AG04449 (cell line): ENCODE measurements at regions not wholly inside any gene's neighbourhood (a gene's known extent, or its start where the extent isn't known, plus 50 kb on each side); places are given as distances from the start of the nearest gene placed in this dataset.

ENCODE experiments used
- CTCF ChIA-PET: fragments of 350-600 bp; formaldehyde crosslinking; extraction: SDS; loops from one replicate; lab custom pipeline; 2021; ENCODE audit warnings: antibody characterized with exemption; lab: Yijun Ruan, JAX
- POLR2A ChIA-PET: fragments of 400-600, 350-600 bp; formaldehyde crosslinking; extraction: SDS; loops from one replicate; lab custom pipeline; 2020; ENCODE audit warnings: antibody characterized with exemption, inconsistent platforms; lab: Yijun Ruan, JAX
- DNase-seq: peaks from one replicate; pipeline ENCODE4 v3.0.0-alpha.2; 2010; ENCODE audit warnings: low read depth, low spot score
- H3K4me3 ChIP-seq: 2 replicates; pipeline ENCODE4 v1.5.1; 2011; ENCODE audit warnings: low read depth, mild to moderate bottlenecking, control low read depth, low read length
- CTCF ChIP-seq: IDR thresholded peaks from one replicate; pipeline ENCODE4 v1.5.1; 2011; ENCODE audit warnings: mild to moderate bottlenecking, moderate library complexity, low read length, control low read depth, inconsistent platforms; ENCODE audit not compliant: insufficient read depth; ENCODE audit errors: missing control alignments

- POLR2A ChIA-PET, result no interaction called here
- DNase-seq, result no peak
- no peak overlapping the region for H3K4me3 ChIP-seq
- CTCF ChIA-PET, result no interaction called here
- TF ChIP-seq CTCF, result no peak
Measured at GRCh38 chr10:2731940-2732339, 335.4 kb upstream of the PFKP start.

GRCh38 chr10:2729197-2729596 lies 338.2 kb upstream of the PFKP start:
- no peak for DNase-seq
- H3K4me3 ChIP-seq, result no peak overlapping the region
- CTCF ChIA-PET, result no interaction called here
- POLR2A ChIA-PET, result no interaction called here
- no peak for TF ChIP-seq CTCF

GRCh38 chr10:2728087-2728486 lies 339.3 kb upstream of the PFKP start:
- TF ChIP-seq CTCF, result no peak
- DNase-seq, result no peak
- ChIA-PET CTCF (no interaction called here), POLR2A (no interaction called here)
- H3K4me3 ChIP-seq, result no peak overlapping the region

- DNase-seq, result no peak
- TF ChIP-seq CTCF, result no peak
- no peak overlapping the region for H3K4me3 ChIP-seq
- POLR2A ChIA-PET, result no interaction called here
- CTCF ChIA-PET, result no interaction called here
Measured at GRCh38 chr10:2716596-2716995, 350.8 kb upstream of the PFKP start.

GRCh38 chr10:2714597-2714996 lies 352.8 kb upstream of the PFKP start:
- ChIA-PET POLR2A (no interaction called here), CTCF (no interaction called here)
- no peak overlapping the region for H3K4me3 ChIP-seq
- no peak for DNase-seq
- no peak for TF ChIP-seq CTCF

GRCh38 chr10:2703953-2704352 lies 363.4 kb upstream of the PFKP start:
- H3K4me3 ChIP-seq, result no peak overlapping the region
- TF ChIP-seq CTCF, result no peak
- DNase-seq, result no peak
- POLR2A ChIA-PET, result no interaction called here
- CTCF ChIA-PET, result no interaction called here
